ENCODE measurements at regions not wholly inside any gene's neighbourhood (a gene's known extent, or its start where the extent isn't known, plus 50 kb on each side); places are given as distances from the start of the nearest gene placed in this dataset.

GRCh38 chr2:67802824-67803223, 260.0 kb downstream of the C1D start:
- peaks cover 0 to 2% (median 0%) of the 10 kb centered on the region in 4 donors for H3K9me3 ChIP-seq (ENCODE audit: control insufficient read depth in 4 of 4, low read length in 3 of 4)
- H3K9ac ChIP-seq (ENCODE audit: low read depth in 1 of 2, low read length in 2 of 2): no peak overlapping the region
- H3K4me1 ChIP-seq (ENCODE audit: control insufficient read depth in 4 of 4, insufficient read depth in 4 of 4, low read length in 3 of 4): no peaks in the 10 kb centered on the region
- TF ChIP-seq YY1 (IDR thresholded peaks at IDR 0.05) (no peak), ATF3 (IDR thresholded peaks at IDR 0.05) (no peak), MAX (IDR thresholded peaks at IDR 0.05) (no peak), FOXA2 (IDR thresholded peaks at IDR 0.05) (no peak)
- DNase-seq (ENCODE audit: low spot score): no peak
- H3K27ac ChIP-seq (ENCODE audit: low read depth in 1 of 2, low read length in 2 of 2): no peak overlapping the region
- no peak overlapping the region for H3K4me3 ChIP-seq (ENCODE audit: low read depth in 1 of 3, low read length in 3 of 3)
- H3K36me3 ChIP-seq (ENCODE audit: control insufficient read depth in 4 of 4, insufficient read depth in 3 of 4, low read depth in 1 of 4, low read length in 3 of 4): no peaks in the 10 kb centered on the region
- 68% methylated on average over 2 of the region's 2 CpGs for WGBS
- no peaks in the 10 kb centered on the region for H3K27me3 ChIP-seq (ENCODE audit: control insufficient read depth in 4 of 4, insufficient read depth in 4 of 4, low read length in 3 of 4)

- no peak for DNase-seq (ENCODE audit: low spot score)
- Histone ChIP-seq H3K36me3 (ENCODE audit: control insufficient read depth in 4 of 4, insufficient read depth in 3 of 4, low read depth in 1 of 4, low read length in 3 of 4) (no peaks in the 10 kb centered on the region), H3K4me3 (ENCODE audit: low read depth in 1 of 3, low read length in 3 of 3) (no peak overlapping the region), H3K27ac (ENCODE audit: low read depth in 1 of 2, low read length in 2 of 2) (no peak overlapping the region), H3K4me1 (ENCODE audit: control insufficient read depth in 4 of 4, insufficient read depth in 4 of 4, low read length in 3 of 4) (no peaks in the 10 kb centered on the region), H3K9ac (ENCODE audit: low read depth in 1 of 2, low read length in 2 of 2) (no peak overlapping the region), H3K9me3 (ENCODE audit: control insufficient read depth in 4 of 4, low read length in 3 of 4) (peaks cover 0 to 2% (median 0%) of the 10 kb centered on the region in 4 donors), H3K27me3 (ENCODE audit: control insufficient read depth in 4 of 4, insufficient read depth in 4 of 4, low read length in 3 of 4) (no peaks in the 10 kb centered on the region)
- WGBS: 40% methylated on average over 1 of the region's 1 CpG
- no peak for TF ChIP-seq MAX (IDR thresholded peaks at IDR 0.05)
- TF ChIP-seq TAF1 (conservative IDR thresholded peaks at IDR 0.05): no peak
- no peak for TF ChIP-seq ZBTB33 (IDR thresholded peaks at IDR 0.05)
- TF ChIP-seq RXRA (IDR thresholded peaks at IDR 0.05): no peak
Measured at GRCh38 chr2:67806816-67807215, 256.0 kb downstream of the C1D start.

- H3K9ac ChIP-seq (ENCODE audit: low read depth in 1 of 2, low read length in 2 of 2): no peak overlapping the region
- no peak overlapping the region for H3K27ac ChIP-seq (ENCODE audit: low read depth in 1 of 2, low read length in 2 of 2)
- no peak for DNase-seq (ENCODE audit: low spot score)
- no peaks in the 10 kb centered on the region for H3K36me3 ChIP-seq (ENCODE audit: control insufficient read depth in 4 of 4, insufficient read depth in 3 of 4, low read depth in 1 of 4, low read length in 3 of 4)
- H3K9me3 ChIP-seq (ENCODE audit: control insufficient read depth in 4 of 4, low read length in 3 of 4): peaks cover 0 to 2% (median 0%) of the 10 kb centered on the region in 4 donors
- no peak overlapping the region for H3K4me3 ChIP-seq (ENCODE audit: low read depth in 1 of 3, low read length in 3 of 3)
- no peaks in the 10 kb centered on the region for H3K27me3 ChIP-seq (ENCODE audit: control insufficient read depth in 4 of 4, insufficient read depth in 4 of 4, low read length in 3 of 4)
- H3K4me1 ChIP-seq (ENCODE audit: control insufficient read depth in 4 of 4, insufficient read depth in 4 of 4, low read length in 3 of 4): no peaks in the 10 kb centered on the region
- TF ChIP-seq RAD21 (IDR thresholded peaks at IDR 0.05): no peak
- TF ChIP-seq YY1 (IDR thresholded peaks at IDR 0.05): no peak
- no peak for TF ChIP-seq SP1 (IDR thresholded peaks at IDR 0.05)
- no peak for TF ChIP-seq FOXA2 (IDR thresholded peaks at IDR 0.05)
- TF ChIP-seq ZBTB33 (IDR thresholded peaks at IDR 0.05): no peak
- TF ChIP-seq RXRA (IDR thresholded peaks at IDR 0.05): no peak
- no peak for TF ChIP-seq GABPA (IDR thresholded peaks at IDR 0.05 in 1 of 2, conservative IDR thresholded peaks at IDR 0.05 in 1 of 2)
- TF ChIP-seq REST (IDR thresholded peaks at IDR 0.05): no peak
- no peak for TF ChIP-seq FOXA1 (IDR thresholded peaks at IDR 0.05)
- no peak for TF ChIP-seq TAF1 (conservative IDR thresholded peaks at IDR 0.05)
- TF ChIP-seq HNF4G (IDR thresholded peaks at IDR 0.05): no peak
- TF ChIP-seq EGR1 (IDR thresholded peaks at IDR 0.05; ENCODE audit: low read depth in 2 of 2): no peak
- no peak for TF ChIP-seq CTCF (IDR thresholded peaks at IDR 0.05; ENCODE audit: low read depth, low read length, missing input control)
- no peak for TF ChIP-seq NR2F2 (IDR thresholded peaks at IDR 0.05)
- no peak for TF ChIP-seq MAX (IDR thresholded peaks at IDR 0.05)
- no peak for TF ChIP-seq ATF3 (IDR thresholded peaks at IDR 0.05)
- TF ChIP-seq HNF4A (conservative IDR thresholded peaks at IDR 0.05): no peak
Measured at GRCh38 chr2:67808112-67808511, 254.7 kb downstream of the C1D start.
